Astrocyte of the cerebellum (primary cell): ENCODE measurements at regions not wholly inside any gene's neighbourhood (a gene's known extent, or its start where the extent isn't known, plus 50 kb on each side); places are given as distances from the start of the nearest gene placed in this dataset.

ENCODE experiments used
- DNase-seq: peaks from one replicate; pipeline ENCODE4 v3.0.0-alpha.2; 2011; ENCODE audit warnings: low read depth
- H3K4me3 ChIP-seq: 2 replicates; pipeline ENCODE4 v1.5.1; 2011; ENCODE audit warnings: mild to moderate bottlenecking, low read depth, low read length, moderate library complexity
- in situ Hi-C: cut with HindIII; loops from 2 replicates; pipeline ENCODE4 v1.10.0; 2017; ENCODE audit warnings: low sequenced_read_pairs
- TF ChIP-seq, protein P1 (sequence below): IDR thresholded peaks from 2 replicates; pipeline ENCODE4 v1.5.1; 2012; ENCODE audit warnings: low read length, low read depth, moderate library complexity, mild to moderate bottlenecking; ENCODE audit errors: missing control alignments

- in situ Hi-C loops, result no loop called here
- H3K4me3 ChIP-seq, result no peak overlapping the region
- TF ChIP-seq, protein P1, sequence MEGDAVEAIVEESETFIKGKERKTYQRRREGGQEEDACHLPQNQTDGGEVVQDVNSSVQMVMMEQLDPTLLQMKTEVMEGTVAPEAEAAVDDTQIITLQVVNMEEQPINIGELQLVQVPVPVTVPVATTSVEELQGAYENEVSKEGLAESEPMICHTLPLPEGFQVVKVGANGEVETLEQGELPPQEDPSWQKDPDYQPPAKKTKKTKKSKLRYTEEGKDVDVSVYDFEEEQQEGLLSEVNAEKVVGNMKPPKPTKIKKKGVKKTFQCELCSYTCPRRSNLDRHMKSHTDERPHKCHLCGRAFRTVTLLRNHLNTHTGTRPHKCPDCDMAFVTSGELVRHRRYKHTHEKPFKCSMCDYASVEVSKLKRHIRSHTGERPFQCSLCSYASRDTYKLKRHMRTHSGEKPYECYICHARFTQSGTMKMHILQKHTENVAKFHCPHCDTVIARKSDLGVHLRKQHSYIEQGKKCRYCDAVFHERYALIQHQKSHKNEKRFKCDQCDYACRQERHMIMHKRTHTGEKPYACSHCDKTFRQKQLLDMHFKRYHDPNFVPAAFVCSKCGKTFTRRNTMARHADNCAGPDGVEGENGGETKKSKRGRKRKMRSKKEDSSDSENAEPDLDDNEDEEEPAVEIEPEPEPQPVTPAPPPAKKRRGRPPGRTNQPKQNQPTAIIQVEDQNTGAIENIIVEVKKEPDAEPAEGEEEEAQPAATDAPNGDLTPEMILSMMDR, result no peak
- no peak for DNase-seq
Observed at GRCh38 chr2:12343141-12343540, 373.6 kb upstream of the TRIB2 start.

GRCh38 chr2:12347066-12347493 lies 369.7 kb upstream of the TRIB2 start:
- H3K4me3 ChIP-seq, result no peak overlapping the region
- in situ Hi-C loops, result no loop called here
- TF ChIP-seq, protein P1, result no peak
- DNase-seq, result no peak

- no peak overlapping the region for H3K4me3 ChIP-seq
- TF ChIP-seq, protein P1, result no peak
- DNase-seq, result no peak
- in situ Hi-C loops, result no loop called here
Observed at GRCh38 chr2:12348216-12348615, 368.5 kb upstream of the TRIB2 start.

DNA sequence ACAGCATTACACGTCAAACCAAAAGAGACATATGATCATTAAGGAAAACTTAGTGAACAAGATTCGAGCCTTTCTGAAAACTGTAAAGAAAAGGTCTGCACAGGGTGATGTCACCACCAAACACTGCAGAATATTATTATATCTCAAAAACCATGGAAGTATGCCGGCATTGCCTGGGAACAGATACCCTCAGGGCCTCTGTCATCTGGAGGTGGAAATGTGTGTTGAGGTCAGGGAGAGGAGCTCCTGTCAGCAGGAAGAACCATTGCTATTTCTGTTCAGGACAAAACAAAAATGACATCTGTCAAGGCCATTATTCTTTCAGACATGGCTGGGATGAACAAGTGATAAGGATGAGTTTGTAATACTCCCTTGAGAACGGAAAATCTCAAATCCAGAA lies 365.9 kb upstream of the TRIB2 start:
- no peak overlapping the region for H3K4me3 ChIP-seq
- in situ Hi-C loops, result no loop called here
- no peak for DNase-seq
- TF ChIP-seq, protein P1, result no peak

GRCh38 chr2:12352889-12353288 lies 363.8 kb upstream of the TRIB2 start:
- DNase-seq, result no peak
- TF ChIP-seq, protein P1, result no peak
- no peak overlapping the region for H3K4me3 ChIP-seq
- in situ Hi-C loops, result no loop called here

DNA sequence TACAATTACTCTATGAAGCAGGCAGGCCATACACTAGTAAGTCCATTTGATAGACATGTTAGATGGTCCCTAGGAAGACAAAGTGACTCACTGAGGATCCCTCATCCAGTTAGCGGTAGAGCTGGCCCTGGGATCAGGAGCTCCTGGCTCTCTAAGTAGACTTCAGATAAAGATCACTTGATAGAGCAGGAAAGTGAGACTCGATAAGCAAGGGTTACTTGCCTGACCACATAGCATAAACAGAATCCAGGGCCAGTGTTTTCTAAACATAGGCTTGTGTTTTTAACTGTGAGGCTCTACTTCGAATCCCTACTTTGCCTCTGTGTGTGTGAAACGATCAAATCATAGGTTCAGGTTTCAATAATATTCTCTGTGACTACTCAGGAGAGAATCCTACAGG lies 355.2 kb upstream of the TRIB2 start:
- TF ChIP-seq, protein P1, result no peak
- in situ Hi-C loops, result no loop called here
- no peak overlapping the region for H3K4me3 ChIP-seq
- DNase-seq, result no peak

GRCh38 chr2:12363138-12363537 lies 353.6 kb upstream of the TRIB2 start:
- in situ Hi-C loops, result no loop called here
- no peak overlapping the region for H3K4me3 ChIP-seq
- TF ChIP-seq, protein P1, result no peak
- no peak for DNase-seq
